ENCODE measurements at regions not wholly inside any gene's neighbourhood (a gene's known extent, or its start where the extent isn't known, plus 50 kb on each side); places are given as distances from the start of the nearest gene placed in this dataset.

DNA sequence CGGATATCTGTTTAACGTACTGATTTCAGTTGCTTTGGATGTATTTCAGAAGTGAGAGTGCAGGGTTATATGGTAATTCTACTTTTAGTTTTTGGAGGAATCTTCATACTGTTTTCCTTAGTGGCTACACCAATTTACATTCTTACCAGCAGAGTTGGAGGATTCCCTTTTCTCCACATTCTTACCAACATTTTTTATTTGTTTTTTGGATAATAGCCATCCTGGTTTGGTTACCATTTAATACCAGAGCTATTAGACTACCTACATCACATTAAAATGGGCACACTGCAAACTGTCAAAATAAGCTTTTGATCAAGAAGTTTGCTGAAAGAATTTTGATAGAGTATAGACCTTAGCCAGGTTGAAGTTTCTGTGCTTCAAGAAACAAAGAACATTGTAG is 217.2 kb upstream of the CFAP20DC start:
- 94% methylated on average over 2 of the region's 2 CpGs for WGBS (ENCODE audit: low lambda C conversion rate, missing lambda C conversion rate)
- H3K79me2 ChIP-seq, result no peaks in the 10 kb centered on the region
- no peaks in the 10 kb centered on the region for H3K27me3 ChIP-seq
- H3K9me3 ChIP-seq (ENCODE audit: low read depth), result no peaks in the 10 kb centered on the region
- DNase-seq (ENCODE audit: low spot score), result no peak
- H3K36me3 ChIP-seq (replicated peaks; ENCODE audit: insufficient read depth, low read depth), result no peaks in the 10 kb centered on the region
- no peak overlapping the region for H3K4me3 ChIP-seq
- H3K4me2 ChIP-seq, result no peak overlapping the region
- TF ChIP-seq, protein P1, sequence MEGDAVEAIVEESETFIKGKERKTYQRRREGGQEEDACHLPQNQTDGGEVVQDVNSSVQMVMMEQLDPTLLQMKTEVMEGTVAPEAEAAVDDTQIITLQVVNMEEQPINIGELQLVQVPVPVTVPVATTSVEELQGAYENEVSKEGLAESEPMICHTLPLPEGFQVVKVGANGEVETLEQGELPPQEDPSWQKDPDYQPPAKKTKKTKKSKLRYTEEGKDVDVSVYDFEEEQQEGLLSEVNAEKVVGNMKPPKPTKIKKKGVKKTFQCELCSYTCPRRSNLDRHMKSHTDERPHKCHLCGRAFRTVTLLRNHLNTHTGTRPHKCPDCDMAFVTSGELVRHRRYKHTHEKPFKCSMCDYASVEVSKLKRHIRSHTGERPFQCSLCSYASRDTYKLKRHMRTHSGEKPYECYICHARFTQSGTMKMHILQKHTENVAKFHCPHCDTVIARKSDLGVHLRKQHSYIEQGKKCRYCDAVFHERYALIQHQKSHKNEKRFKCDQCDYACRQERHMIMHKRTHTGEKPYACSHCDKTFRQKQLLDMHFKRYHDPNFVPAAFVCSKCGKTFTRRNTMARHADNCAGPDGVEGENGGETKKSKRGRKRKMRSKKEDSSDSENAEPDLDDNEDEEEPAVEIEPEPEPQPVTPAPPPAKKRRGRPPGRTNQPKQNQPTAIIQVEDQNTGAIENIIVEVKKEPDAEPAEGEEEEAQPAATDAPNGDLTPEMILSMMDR (IDR thresholded peaks at IDR 0.05; ENCODE audit: poor library complexity), result no peak
- no peak for TF ChIP-seq EZH2phosphoT487 (IDR thresholded peaks at IDR 0.05; ENCODE audit: low read depth, severe bottlenecking, unreplicated experiment)
- no peak for TF ChIP-seq EZH2 (IDR thresholded peaks at IDR 0.05; ENCODE audit: borderline replicate concordance)
- no peaks in the 10 kb centered on the region for H3K9me2 ChIP-seq (replicated peaks; ENCODE audit: insufficient read depth)
- no peaks in the 10 kb centered on the region for H3K4me1 ChIP-seq (ENCODE audit: insufficient read depth)
- no peaks in the 10 kb centered on the region for H4K20me1 ChIP-seq (ENCODE audit: insufficient read depth, poor library complexity, severe bottlenecking)
- H3K27ac ChIP-seq, result no peak overlapping the region
- no peak overlapping the region for H2AFZ ChIP-seq

DNA sequence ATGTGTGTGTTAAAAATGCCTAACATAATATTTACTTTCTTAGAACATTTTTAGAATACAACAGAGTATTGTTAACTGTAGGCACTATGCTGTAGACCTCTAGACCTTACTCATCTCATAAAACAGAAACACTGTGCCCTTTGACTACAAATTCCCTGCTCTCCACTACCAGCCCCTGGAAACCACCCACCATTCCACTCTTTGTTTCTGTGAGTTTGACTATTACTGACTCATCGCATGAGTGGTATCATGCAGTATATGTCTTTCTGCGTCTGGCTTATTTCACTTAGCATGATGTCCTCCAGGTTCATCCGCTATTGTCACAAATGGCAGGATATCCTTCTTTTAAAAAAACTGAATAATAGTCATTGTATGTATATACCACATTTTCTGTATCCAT is 216.7 kb upstream of the CFAP20DC start:
- H3K4me1 ChIP-seq (ENCODE audit: insufficient read depth), result no peaks in the 10 kb centered on the region
- no peak for DNase-seq (ENCODE audit: low spot score)
- no peaks in the 10 kb centered on the region for H4K20me1 ChIP-seq (ENCODE audit: insufficient read depth, poor library complexity, severe bottlenecking)
- no peaks in the 10 kb centered on the region for H3K9me3 ChIP-seq (ENCODE audit: low read depth)
- H3K9me2 ChIP-seq (replicated peaks; ENCODE audit: insufficient read depth), result no peaks in the 10 kb centered on the region
- no peaks in the 10 kb centered on the region for H3K36me3 ChIP-seq (replicated peaks; ENCODE audit: insufficient read depth, low read depth)
- 82% methylated on average over 3 of the region's 3 CpGs for WGBS (ENCODE audit: low lambda C conversion rate, missing lambda C conversion rate)
- H3K4me2 ChIP-seq, result no peak overlapping the region
- H3K27me3 ChIP-seq, result no peaks in the 10 kb centered on the region
- no peak overlapping the region for H3K4me3 ChIP-seq
- H3K79me2 ChIP-seq, result no peaks in the 10 kb centered on the region
- H3K27ac ChIP-seq, result no peak overlapping the region
- TF ChIP-seq EZH2phosphoT487 (IDR thresholded peaks at IDR 0.05; ENCODE audit: low read depth, severe bottlenecking, unreplicated experiment), result no peak
- no peak overlapping the region for H2AFZ ChIP-seq

DNA sequence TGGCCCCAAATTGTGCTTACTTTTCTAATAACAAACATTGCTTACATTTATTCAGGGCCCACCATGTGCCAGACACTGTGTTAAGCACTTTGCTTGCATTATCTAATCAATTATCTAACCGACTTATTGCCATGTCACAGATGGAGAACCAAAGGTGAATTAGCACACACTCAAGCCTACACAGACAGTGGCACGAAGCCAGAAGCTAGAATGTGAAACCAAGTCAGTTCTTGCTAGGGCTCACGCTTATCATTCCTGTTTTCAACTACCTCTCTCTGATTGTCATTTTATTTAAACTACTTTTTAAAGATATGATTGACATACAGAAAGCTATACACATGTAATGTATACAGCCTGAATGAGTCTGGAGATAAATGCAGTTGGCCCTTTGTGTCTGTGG is 215.7 kb upstream of the CFAP20DC start:
- Histone ChIP-seq H3K9me3 (ENCODE audit: low read depth) (no peaks in the 10 kb centered on the region), H4K20me1 (ENCODE audit: insufficient read depth, poor library complexity, severe bottlenecking) (no peaks in the 10 kb centered on the region), H3K79me2 (no peaks in the 10 kb centered on the region), H3K36me3 (replicated peaks; ENCODE audit: insufficient read depth, low read depth) (no peaks in the 10 kb centered on the region), H3K27me3 (no peaks in the 10 kb centered on the region), H3K4me2 (no peak overlapping the region), H2AFZ (no peak overlapping the region), H3K4me3 (no peak overlapping the region), H3K27ac (no peak overlapping the region), H3K4me1 (ENCODE audit: insufficient read depth) (no peaks in the 10 kb centered on the region), H3K9me2 (replicated peaks; ENCODE audit: insufficient read depth) (no peaks in the 10 kb centered on the region)
- WGBS (ENCODE audit: low lambda C conversion rate, missing lambda C conversion rate), result 95% methylated on average over 3 of the region's 3 CpGs
- no peak for TF ChIP-seq EZH2 (IDR thresholded peaks at IDR 0.05; ENCODE audit: borderline replicate concordance)
- TF ChIP-seq, protein P1 (IDR thresholded peaks at IDR 0.05; ENCODE audit: poor library complexity), result no peak
- TF ChIP-seq EZH2phosphoT487 (IDR thresholded peaks at IDR 0.05; ENCODE audit: low read depth, severe bottlenecking, unreplicated experiment), result no peak
- no peak for DNase-seq (ENCODE audit: low spot score)

DNA sequence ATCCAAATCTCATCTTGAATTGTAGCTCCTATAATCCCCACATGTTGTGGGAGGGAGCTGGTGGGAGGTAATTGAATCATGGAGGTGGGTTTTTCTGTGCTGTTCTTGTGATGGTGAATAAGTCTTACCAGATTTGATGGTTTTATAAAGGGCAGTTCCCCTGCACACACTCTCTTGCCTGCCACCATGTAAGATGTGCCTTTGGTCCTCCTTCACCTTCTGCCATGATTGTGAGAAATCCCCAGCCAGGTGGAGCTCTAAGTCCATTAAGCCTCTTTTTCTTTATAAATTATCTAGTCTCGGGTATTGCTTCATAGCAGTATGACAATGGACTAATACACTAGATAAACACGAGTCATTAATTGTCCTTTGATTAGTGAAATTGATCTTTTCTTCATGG is 214.5 kb upstream of the CFAP20DC start:
- no peak for DNase-seq (ENCODE audit: low spot score)
- WGBS (ENCODE audit: low lambda C conversion rate, missing lambda C conversion rate), result 97% methylated on average over 2 of the region's 2 CpGs
- H3K9me2 ChIP-seq (replicated peaks; ENCODE audit: insufficient read depth), result no peaks in the 10 kb centered on the region
- no peak overlapping the region for H3K27ac ChIP-seq
- no peaks in the 10 kb centered on the region for H3K9me3 ChIP-seq (ENCODE audit: low read depth)
- H3K36me3 ChIP-seq (replicated peaks; ENCODE audit: insufficient read depth, low read depth), result no peaks in the 10 kb centered on the region
- H3K27me3 ChIP-seq, result no peaks in the 10 kb centered on the region
- no peak for TF ChIP-seq EZH2 (IDR thresholded peaks at IDR 0.05; ENCODE audit: borderline replicate concordance)
- TF ChIP-seq EZH2phosphoT487 (IDR thresholded peaks at IDR 0.05; ENCODE audit: low read depth, severe bottlenecking, unreplicated experiment), result no peak
- TF ChIP-seq, protein P1 (IDR thresholded peaks at IDR 0.05; ENCODE audit: poor library complexity), result no peak
- no peak overlapping the region for H3K4me3 ChIP-seq
- H2AFZ ChIP-seq, result no peak overlapping the region
- H3K4me2 ChIP-seq, result no peak overlapping the region
- no peaks in the 10 kb centered on the region for H3K79me2 ChIP-seq
- no peaks in the 10 kb centered on the region for H3K4me1 ChIP-seq (ENCODE audit: insufficient read depth)
- H4K20me1 ChIP-seq (ENCODE audit: insufficient read depth, poor library complexity, severe bottlenecking), result no peaks in the 10 kb centered on the region

Data from hepatocyte (in vitro differentiated cells).